HG03060 (cell line): ENCODE measurements at regions not wholly inside any gene's neighbourhood (a gene's known extent, or its start where the extent isn't known, plus 50 kb on each side); places are given as distances from the start of the nearest gene placed in this dataset.

Experiments
- ATAC-seq: cut with Tn5 transposase; IDR thresholded peaks from one replicate; pipeline ENCODE4 v1.9.1; 2021; ENCODE audit warnings: low read depth, moderate number of reproducible peaks; ENCODE audit not compliant: unreplicated experiment

DNA sequence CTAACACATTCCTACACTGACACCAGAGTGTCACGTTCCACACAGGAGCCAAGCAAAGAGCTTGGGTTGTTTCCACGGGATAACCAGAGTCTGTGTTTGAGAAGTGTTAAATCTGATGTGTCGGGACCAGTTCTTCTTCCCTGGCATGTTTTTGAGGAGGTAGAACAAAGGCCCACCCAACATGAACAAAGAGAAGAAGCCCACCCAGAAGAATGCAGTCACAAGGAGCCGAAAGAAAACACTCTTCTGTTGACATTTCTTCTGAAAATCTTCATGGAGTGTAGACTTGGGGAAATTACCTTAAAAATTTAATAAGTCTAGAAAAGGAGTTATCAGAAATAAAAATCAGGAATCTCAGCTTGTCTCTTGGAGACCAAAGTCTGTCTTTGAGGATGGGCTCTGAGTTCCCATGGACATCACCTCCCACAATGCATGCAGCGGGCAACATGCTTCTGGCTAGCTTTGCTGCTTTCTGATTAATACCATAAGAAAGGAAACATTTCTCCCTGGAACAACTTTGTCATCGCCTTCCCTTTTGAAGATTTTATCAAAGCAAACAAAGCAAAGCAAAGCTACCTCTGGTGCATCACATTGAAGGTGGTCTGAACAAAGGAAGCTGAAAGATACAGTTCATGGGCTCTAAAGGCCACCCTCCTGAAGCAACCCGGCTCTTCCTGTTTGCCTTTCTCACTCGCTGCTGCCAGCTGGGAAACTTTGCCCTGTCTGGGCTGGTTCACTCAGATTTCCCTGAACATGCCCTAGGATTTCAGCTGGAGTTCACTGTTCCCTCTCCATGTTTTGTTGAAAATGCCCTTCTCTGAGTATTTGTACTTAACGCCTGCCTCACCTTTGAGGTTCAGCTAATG, 448.1 kb downstream of the KIF16B start:
- no peak for ATAC-seq

DNA sequence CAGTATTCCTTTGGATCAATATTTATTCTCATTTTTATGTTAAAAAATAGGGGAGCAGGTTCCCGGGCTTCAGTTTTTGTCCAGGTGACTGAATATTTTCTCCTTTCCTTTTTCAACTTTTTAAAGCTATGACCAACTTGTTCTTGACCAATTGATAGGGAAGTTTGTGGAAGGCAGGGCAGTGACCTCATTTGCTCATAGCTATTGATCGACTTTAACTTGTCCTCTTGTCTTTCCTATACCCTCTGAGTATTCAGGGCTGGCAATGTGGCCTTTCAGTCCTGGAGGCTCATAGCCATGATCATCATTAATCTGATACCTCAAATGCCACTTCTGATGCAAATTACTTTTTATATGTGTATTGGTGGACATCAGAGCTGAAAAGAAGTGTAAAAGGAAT, 448.8 kb downstream of the KIF16B start:
- no peak for ATAC-seq

DNA sequence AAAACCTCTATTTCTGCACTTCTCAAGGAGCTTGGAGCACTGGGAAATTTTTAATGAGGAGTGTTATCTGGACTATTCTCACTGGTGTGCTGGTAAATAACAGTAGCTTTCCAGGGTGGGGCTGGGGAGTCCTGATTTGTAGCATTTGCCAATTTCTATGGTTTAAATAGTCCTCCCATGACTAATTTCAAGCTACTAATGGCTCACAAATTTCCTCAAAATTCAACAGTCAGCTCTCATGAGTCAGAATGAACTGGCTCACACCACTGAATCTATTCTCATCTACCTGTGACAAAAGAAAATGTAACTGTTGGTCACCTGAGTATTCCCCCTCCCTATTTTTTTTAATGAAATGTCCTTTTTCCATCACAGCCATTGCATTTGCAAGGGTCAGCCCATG, 449.6 kb downstream of the KIF16B start:
- no peak for ATAC-seq

DNA sequence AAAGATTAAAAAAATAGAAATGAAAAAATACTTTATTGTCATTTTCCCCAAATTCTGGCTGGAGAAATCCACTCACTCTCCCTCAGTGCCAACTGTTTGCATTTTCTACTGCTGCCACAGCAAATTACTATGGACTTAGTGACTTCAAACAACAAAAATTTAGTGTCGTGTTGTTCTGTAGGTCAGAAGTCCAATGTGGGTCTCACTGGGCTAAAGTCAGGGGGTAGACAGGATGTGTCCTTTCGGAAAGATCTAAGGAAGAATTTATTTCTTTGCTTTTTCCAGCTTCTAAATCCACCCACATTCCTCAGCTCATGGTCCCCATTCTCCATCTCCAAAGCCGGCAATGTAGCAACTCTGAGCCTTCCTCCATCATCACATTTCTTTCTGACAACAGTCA, 453.3 kb downstream of the KIF16B start:
- ATAC-seq: no peak

DNA sequence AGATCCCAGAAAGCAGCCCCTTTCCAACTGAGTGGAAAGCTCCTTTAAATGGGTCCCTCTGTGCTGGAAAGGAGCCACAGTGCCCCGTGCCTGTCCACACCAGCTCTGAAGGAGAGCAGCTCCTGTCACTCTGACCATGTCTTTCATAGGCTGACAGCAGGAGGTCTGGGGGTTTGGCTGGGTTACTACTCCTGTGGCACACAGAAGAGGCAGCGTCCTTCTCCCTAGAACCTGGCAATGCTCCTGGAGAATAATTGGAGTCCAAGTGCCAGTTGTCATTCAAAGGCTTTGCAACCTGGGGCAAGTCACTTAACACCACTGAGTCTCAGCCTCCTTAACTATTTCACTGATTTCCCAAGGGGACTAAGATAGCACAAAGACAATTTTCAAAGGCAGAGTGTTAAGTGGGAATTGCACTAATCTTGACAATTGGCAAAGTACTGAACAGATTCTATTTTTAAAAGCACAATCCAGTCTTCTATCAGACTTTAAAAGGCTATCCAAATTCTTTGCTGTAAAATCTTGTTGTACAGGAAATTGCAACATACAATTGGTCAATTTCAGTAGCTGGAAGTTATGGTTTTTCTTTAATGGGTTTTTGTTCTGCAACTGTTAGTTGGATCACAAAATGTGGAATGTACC, 457.2 kb downstream of the KIF16B start:
- no peak for ATAC-seq

DNA sequence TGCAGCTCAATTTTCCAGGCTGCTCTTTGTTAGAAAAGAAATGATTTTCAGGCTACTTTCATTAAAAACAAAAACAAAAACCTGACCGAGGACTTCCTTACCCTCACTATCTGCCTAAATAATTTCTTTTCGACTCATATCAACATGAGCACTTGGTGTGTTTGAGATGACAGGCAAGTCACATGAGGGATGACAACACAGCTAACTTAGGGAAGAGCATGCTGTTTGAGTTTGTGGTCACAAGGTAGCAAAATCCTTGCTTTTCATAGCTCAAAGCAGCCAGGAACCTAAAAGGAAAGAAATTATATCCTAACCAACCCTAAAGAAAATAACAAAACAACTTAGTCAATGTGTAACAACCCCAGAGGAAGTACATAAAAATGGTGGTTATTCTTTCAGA, 459.5 kb downstream of the KIF16B start:
- ATAC-seq: no peak

DNA sequence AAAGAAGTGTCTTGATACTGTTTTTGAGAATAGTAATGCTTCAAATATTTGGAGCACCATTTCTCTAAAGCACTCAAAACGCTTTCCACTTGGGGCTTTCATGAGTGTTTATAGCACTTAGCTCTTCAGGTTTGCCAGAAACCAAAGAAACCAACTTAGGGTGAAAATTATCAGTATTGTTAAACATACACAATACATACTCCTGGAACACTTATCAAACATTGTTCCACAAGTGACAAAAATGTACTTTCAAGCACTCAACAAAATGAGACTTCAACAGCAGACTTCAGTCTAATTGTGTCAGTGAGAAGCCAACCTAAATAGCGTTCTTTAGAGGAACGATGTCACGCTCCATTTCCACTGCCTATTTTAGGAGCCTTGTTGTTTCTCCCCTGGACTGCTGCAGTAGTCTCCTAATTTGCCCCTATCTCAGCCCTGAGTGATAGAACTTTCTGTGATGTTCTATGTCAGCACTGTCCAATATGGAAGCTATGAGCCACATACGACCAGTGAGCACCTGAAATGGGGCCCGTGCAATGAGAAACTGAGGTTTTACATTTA, 461.3 kb downstream of the KIF16B start:
- no peak for ATAC-seq

DNA sequence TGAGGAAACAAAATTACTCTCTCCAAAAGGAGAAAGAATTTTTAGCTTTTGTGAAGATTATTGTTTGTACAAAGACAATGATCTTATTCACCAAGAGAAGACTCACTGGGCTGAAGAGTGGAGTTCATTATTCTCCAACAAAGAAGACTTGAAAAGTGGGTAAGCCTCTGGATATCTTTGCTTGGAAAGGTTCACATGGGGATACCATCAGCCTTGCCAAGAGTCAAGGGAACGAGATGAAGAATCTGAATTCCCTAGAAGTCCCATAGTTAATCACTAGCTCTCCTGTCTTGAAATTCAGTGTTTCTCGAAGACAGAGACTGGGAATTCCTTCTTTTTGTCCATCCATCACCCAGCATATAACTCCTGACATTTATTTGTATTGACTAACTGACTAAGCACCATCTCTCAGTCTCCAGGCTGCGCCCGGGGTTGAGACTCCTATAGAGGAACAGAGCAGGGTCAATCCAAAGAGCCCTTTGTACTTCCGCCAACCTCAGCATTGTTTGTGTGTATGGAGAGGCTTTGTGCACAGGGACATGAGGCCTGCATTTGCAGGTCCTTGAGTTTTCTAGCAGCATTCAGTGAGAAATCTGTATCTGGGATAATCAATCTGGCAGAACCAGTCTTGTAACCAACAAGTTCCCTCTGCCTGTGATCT, 461.9 kb downstream of the KIF16B start:
- ATAC-seq: no peak

DNA sequence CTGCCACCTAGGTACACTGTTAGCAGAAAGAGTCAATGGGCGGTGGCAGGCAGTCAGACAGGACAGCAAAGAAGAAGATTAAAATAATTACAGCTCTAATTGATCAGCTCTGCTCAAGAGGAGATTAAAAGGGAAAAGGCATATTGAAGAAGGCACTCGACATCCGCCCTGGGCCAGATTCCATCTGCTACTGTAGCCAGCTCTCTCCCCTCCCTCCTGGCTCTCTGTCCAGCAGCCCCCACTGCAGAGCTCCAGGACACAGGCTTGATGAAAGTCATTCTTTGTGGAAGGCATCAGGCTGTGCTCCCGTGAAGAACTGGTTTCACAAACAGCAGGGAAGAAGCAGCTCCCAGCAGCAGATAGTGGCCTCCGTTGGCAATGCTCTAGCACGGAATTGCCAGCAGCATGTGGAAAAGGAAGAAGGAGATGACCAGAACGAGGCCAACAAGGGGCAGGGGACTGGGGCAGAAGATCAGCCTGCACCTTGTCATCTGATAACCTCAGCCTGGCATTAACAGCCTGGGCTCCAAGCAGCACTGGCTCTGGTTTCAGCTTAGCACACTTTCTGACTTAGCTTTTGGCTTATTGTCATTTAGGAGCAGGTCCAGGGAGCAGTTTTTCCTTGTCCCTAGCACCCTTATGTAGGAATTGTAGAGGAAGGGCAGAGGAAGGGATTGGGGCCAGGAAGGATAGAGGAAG, 465.9 kb downstream of the KIF16B start:
- no peak for ATAC-seq

DNA sequence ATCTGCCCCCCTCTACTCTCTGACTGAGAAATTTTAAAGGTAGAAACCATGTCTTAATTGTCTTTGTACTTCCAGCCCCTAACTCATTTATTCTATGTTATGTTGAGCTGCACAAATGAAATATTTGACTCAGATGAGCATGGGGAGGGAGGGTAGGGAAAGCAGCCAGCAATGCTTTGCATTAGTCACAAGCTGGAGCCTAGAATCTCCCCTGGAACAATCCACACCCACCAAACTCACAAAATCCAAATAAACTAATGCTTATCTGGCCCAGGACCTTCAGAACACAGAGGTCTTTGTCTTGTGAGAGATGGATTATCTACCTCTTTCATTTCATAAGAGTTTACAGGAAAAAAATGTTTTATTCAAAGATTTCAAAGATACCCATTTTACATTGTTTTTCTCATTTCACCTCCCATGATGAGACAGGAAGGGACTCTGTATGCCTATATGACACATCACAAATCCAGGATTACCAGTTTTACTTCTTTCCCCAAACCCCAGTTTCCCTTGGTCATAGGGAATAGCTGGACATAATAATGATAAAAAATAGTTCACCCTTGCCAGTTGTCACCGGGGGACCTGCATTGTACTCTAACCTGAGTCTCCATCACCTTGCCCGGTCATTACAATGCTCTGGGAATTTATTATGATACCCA, 466.9 kb downstream of the KIF16B start:
- ATAC-seq: no peak

DNA sequence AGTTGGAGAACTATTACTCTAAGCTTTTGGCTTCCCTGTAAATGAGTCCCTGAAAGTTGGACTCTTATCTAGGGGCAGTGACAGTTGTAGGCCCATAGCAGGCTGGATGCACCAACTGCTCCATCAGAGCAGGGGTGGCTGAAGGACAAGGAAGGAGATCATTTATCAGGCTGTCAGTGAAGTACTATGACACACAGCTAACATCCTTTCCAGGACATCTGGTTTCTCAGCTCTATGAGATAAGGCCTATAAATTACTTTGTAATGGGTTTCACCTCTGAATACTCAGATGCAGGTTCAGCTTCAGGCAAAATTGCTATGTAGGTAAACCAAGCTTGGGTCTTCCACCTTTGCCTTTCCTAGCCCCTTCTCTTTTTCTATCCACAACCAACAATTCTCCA, 468.5 kb downstream of the KIF16B start:
- ATAC-seq: no peak
